ENCODE measurements at regions not wholly inside any gene's neighbourhood (a gene's known extent, or its start where the extent isn't known, plus 50 kb on each side); places are given as distances from the start of the nearest gene placed in this dataset.
"Not testable (repeated sequence)": the region's sequence is repeated elsewhere in the genome, so short reads cannot be mapped to it uniquely, and the experiment has no call there.

- peaks cover 2% of the 10 kb centered on the region for H3K27me3 Mint-ChIP-seq (ENCODE audit: low read depth)
- no peaks in the 10 kb centered on the region for H3K4me1 ChIP-seq (ENCODE audit: insufficient read depth, low read length)
- no peak overlapping the region for H2BK12ac ChIP-seq (ENCODE audit: insufficient read length, low read depth, low read length)
Observed at GRCh38 chr7:20494566-20494965, 120.9 kb upstream of the ABCB5 start.

DNA sequence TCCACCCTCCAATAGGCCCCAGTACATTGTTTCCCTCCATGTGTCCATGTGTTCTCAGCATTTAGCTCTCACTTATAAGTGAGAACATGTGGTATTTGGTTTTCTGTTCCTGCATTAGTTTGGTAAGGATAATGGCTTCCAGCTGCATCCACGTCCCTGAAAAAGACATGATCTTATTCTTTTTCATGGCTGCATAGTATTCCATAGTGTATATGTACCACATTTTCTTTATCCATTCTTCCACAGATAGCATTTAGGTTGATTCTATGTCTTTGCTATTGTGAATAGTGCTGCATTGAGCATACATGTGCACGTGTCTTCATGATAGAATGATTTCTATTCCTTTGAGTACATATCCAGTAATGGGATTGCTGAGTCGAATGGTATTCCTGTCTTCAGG is 114.0 kb upstream of the ABCB5 start:
- H3K27me3 ChIP-seq (ENCODE audit: insufficient read depth, low read length); H2BK15ac ChIP-seq (ENCODE audit: low read depth, low read length); H3K4me1 ChIP-seq (ENCODE audit: insufficient read depth, low read length); H3K56ac ChIP-seq (ENCODE audit: insufficient read length, low read depth, low read length); H4K91ac ChIP-seq (ENCODE audit: insufficient read length, low read depth, low read length); H2AK5ac ChIP-seq (ENCODE audit: insufficient read length, low read length); H4K20me1 ChIP-seq (ENCODE audit: control insufficient read depth, insufficient read depth, insufficient read length); DNase-seq; H3K79me1 ChIP-seq (ENCODE audit: insufficient read depth, low read depth, low read length, poor library complexity, severe bottlenecking); H2BK20ac ChIP-seq (ENCODE audit: low read depth, low read length, poor library complexity, severe bottlenecking); H3K9me3 ChIP-seq (ENCODE audit: control insufficient read depth, low read depth, low read length); H3K4ac ChIP-seq (ENCODE audit: low read depth, low read length); H3K79me2 ChIP-seq (ENCODE audit: insufficient read depth, low read length); H3K27ac Mint-ChIP-seq; H2AFZ ChIP-seq (ENCODE audit: low read length); H3K4me1 Mint-ChIP-seq; H2BK120ac ChIP-seq (ENCODE audit: low read depth, low read length, poor library complexity, severe bottlenecking); H3K4me3 Mint-ChIP-seq; H3K23ac ChIP-seq (ENCODE audit: insufficient read length, low read depth, low read length); H3K23me2 ChIP-seq (ENCODE audit: insufficient read length, low read depth, low read length, poor library complexity, severe bottlenecking); H3K27me3 Mint-ChIP-seq (ENCODE audit: low read depth); H3K4me2 ChIP-seq (ENCODE audit: insufficient read depth, insufficient read length, low read length); H3K9ac ChIP-seq (ENCODE audit: extremely low read depth, insufficient read length, low read length); H2BK5ac ChIP-seq (ENCODE audit: insufficient read length, low read length); H4K5ac ChIP-seq (ENCODE audit: insufficient read length, low read depth, low read length); H3K18ac ChIP-seq (ENCODE audit: insufficient read length, low read depth, low read length); H4K8ac ChIP-seq (replicated peaks; ENCODE audit: insufficient read length, low read depth, low read length); H3T11ph ChIP-seq (ENCODE audit: low read length); H3K14ac ChIP-seq (ENCODE audit: insufficient read depth, low read length); H3K27ac ChIP-seq (ENCODE audit: insufficient read length, low read depth, low read length); H2BK12ac ChIP-seq (ENCODE audit: insufficient read length, low read depth, low read length): not testable (repeated sequence)
- Mint-ChIP-seq H3K36me3 (ENCODE audit: insufficient read depth in 1 of 3, low read depth in 3 of 3) (peaks cover 0 to 13% (median 2%) of the 10 kb centered on the region in 3 experiments; a peak in 3 of 7 replicates), H3K9me3 (peaks cover 13 to 20% of the 10 kb centered on the region in 2 experiments)
- WGBS (ENCODE audit: extremely low coverage, insufficient read length, low lambda C conversion rate), result no CpG with 5 or more reads among the region's 3 CpGs

More at GRCh38 chr7:20494566-20494965, 120.9 kb upstream of the ABCB5 start:
- no peak for DNase-seq
- Histone ChIP-seq H3K23me2 (ENCODE audit: insufficient read length, low read depth, low read length, poor library complexity, severe bottlenecking) (no peaks in the 10 kb centered on the region), H3K18ac (ENCODE audit: insufficient read length, low read depth, low read length) (no peak overlapping the region), H4K91ac (ENCODE audit: insufficient read length, low read depth, low read length) (no peak overlapping the region), H2BK15ac (ENCODE audit: low read depth, low read length) (no peak overlapping the region), H3K23ac (ENCODE audit: insufficient read length, low read depth, low read length) (no peak overlapping the region), H3K27ac (ENCODE audit: insufficient read length, low read depth, low read length) (no peak overlapping the region), H3K9ac (ENCODE audit: extremely low read depth, insufficient read length, low read length) (no peak overlapping the region), H3K9me3 (ENCODE audit: control insufficient read depth, low read depth, low read length) (no peaks in the 10 kb centered on the region), H2AFZ (ENCODE audit: low read length) (no peak overlapping the region), H3K79me1 (ENCODE audit: insufficient read depth, low read depth, low read length, poor library complexity, severe bottlenecking) (no peaks in the 10 kb centered on the region), H3K4ac (ENCODE audit: low read depth, low read length) (no peak overlapping the region), H3T11ph (ENCODE audit: low read length) (no peak overlapping the region), H3K27me3 (ENCODE audit: insufficient read depth, low read length) (no peaks in the 10 kb centered on the region), H3K79me2 (ENCODE audit: insufficient read depth, low read length) (no peaks in the 10 kb centered on the region), H4K8ac (replicated peaks; ENCODE audit: insufficient read length, low read depth, low read length) (no peak overlapping the region), H3K56ac (ENCODE audit: insufficient read length, low read depth, low read length) (no peak overlapping the region), H4K20me1 (ENCODE audit: control insufficient read depth, insufficient read depth, insufficient read length) (no peaks in the 10 kb centered on the region), H2BK5ac (ENCODE audit: insufficient read length, low read length) (no peak overlapping the region), H3K4me2 (ENCODE audit: insufficient read depth, insufficient read length, low read length) (no peak overlapping the region), H2BK120ac (ENCODE audit: low read depth, low read length, poor library complexity, severe bottlenecking) (no peak overlapping the region), H2AK5ac (ENCODE audit: insufficient read length, low read length) (no peak overlapping the region), H3K14ac (ENCODE audit: insufficient read depth, low read length) (no peak overlapping the region), H4K5ac (ENCODE audit: insufficient read length, low read depth, low read length) (no peak overlapping the region), H2BK20ac (ENCODE audit: low read depth, low read length, poor library complexity, severe bottlenecking) (no peak overlapping the region)
- Mint-ChIP-seq H3K9me3 (peaks cover 3 to 18% of the 10 kb centered on the region in 2 experiments), H3K4me1 (no peaks in the 10 kb centered on the region), H3K36me3 (ENCODE audit: insufficient read depth in 1 of 3, low read depth in 3 of 3) (peaks cover 0 to 6% (median 0%) of the 10 kb centered on the region in 3 experiments; a peak in 1 of 7 replicates), H3K4me3 (no peak overlapping the region), H3K27ac (no peak overlapping the region)
- TF ChIP-seq CTCF (conservative IDR thresholded peaks at IDR 0.05), result no peak
